ENCODE measurements at regions not wholly inside any gene's neighbourhood (a gene's known extent, or its start where the extent isn't known, plus 50 kb on each side); places are given as distances from the start of the nearest gene placed in this dataset.

GRCh38 chr3:187987187-187987586, 166.8 kb upstream of the LPP start:
- no peak overlapping the region for H3K27ac ChIP-seq (ENCODE audit: low read length)
- ChIA-PET CTCF (no interaction called here), POLR2A (no interaction called here)
- intact Hi-C loops (cut with micrococcal nuclease; ENCODE audit: unreplicated experiment): no loop called here
- H3K36me3 ChIP-seq (ENCODE audit: control insufficient read depth, insufficient read depth, low read length): no peaks in the 10 kb centered on the region
- in situ Hi-C loops (cut with HindIII; ENCODE audit: low pct_unique_long_range_greater_than_20kb, low sequenced_read_pairs): no loop called here
- H3K9me3 ChIP-seq (ENCODE audit: control insufficient read depth, insufficient read depth, low read depth, low read length): no peaks in the 10 kb centered on the region
- ATAC-seq (no peak), DNase-seq (ENCODE audit: low read depth, low spot score) (no peak)
- H3K27me3 ChIP-seq (ENCODE audit: control insufficient read depth, insufficient read depth, low read length): no peaks in the 10 kb centered on the region
- TF ChIP-seq TCF7L2 (IDR thresholded peaks at IDR 0.05; ENCODE audit: low read depth, low read length): no peak
- TF ChIP-seq CTCF (IDR thresholded peaks at IDR 0.05): no peak
- TF ChIP-seq POLR2AphosphoS5 (IDR thresholded peaks at IDR 0.05; ENCODE audit: low read depth, low read length): no peak
- no peak for TF ChIP-seq REST (IDR thresholded peaks at IDR 0.05; ENCODE audit: insufficient read depth in 1 of 2, low read depth in 2 of 2, low read length in 1 of 2)
- TF ChIP-seq SIN3A (IDR thresholded peaks at IDR 0.05; ENCODE audit: borderline replicate concordance, insufficient read depth, low read depth, low read length): no peak
- BruUV-seq (replicated peaks): no TSS peak
- no peak overlapping the region for H3K4me3 ChIP-seq (ENCODE audit: low read depth in 2 of 2, low read length in 2 of 2)
- H3K4me1 ChIP-seq (ENCODE audit: control insufficient read depth, insufficient read depth, low read length): no peaks in the 10 kb centered on the region

- ATAC-seq: no peak
- no peaks in the 10 kb centered on the region for H3K9me3 ChIP-seq (ENCODE audit: control insufficient read depth, insufficient read depth, low read depth, low read length)
- DNase-seq (ENCODE audit: low read depth, low spot score): no peak
- ChIA-PET POLR2A (no interaction called here), CTCF (no interaction called here)
- H3K27me3 ChIP-seq (ENCODE audit: control insufficient read depth, insufficient read depth, low read length): no peaks in the 10 kb centered on the region
- H3K4me3 ChIP-seq (ENCODE audit: low read depth in 2 of 2, low read length in 2 of 2): no peak overlapping the region
- H3K4me1 ChIP-seq (ENCODE audit: control insufficient read depth, insufficient read depth, low read length): no peaks in the 10 kb centered on the region
- in situ Hi-C loops (cut with HindIII; ENCODE audit: low pct_unique_long_range_greater_than_20kb, low sequenced_read_pairs) (no loop called here), intact Hi-C loops (cut with micrococcal nuclease; ENCODE audit: unreplicated experiment) (no loop called here)
- TF ChIP-seq REST (IDR thresholded peaks at IDR 0.05; ENCODE audit: insufficient read depth in 1 of 2, low read depth in 2 of 2, low read length in 1 of 2) (no peak), CTCF (IDR thresholded peaks at IDR 0.05) (no peak), SIN3A (IDR thresholded peaks at IDR 0.05; ENCODE audit: borderline replicate concordance, insufficient read depth, low read depth, low read length) (no peak), TCF7L2 (IDR thresholded peaks at IDR 0.05; ENCODE audit: low read depth, low read length) (no peak), POLR2AphosphoS5 (IDR thresholded peaks at IDR 0.05; ENCODE audit: low read depth, low read length) (no peak)
- BruUV-seq (replicated peaks): no TSS peak
- no peak overlapping the region for H3K27ac ChIP-seq (ENCODE audit: low read length)
- no peaks in the 10 kb centered on the region for H3K36me3 ChIP-seq (ENCODE audit: control insufficient read depth, insufficient read depth, low read length)
These were observed 166.0 kb upstream of the LPP start for GRCh38 chr3:187987924-187988323.

Data from Panc1 (cell line).